ENCODE measurements at regions not wholly inside any gene's neighbourhood (a gene's known extent, or its start where the extent isn't known, plus 50 kb on each side); places are given as distances from the start of the nearest gene placed in this dataset.
"Not testable (repeated sequence)": the region's sequence is repeated elsewhere in the genome, so short reads cannot be mapped to it uniquely, and the experiment has no call there.

GRCh38 chr3:189375532-189375931 lies 203.8 kb downstream of the TPRG1 start:
- H3K4me1 ChIP-seq, result no peaks in the 10 kb centered on the region

GRCh38 chr3:189383630-189384029 lies 211.9 kb downstream of the TPRG1 start:
- H3K36me3 ChIP-seq, result no peaks in the 10 kb centered on the region
- H3K9me3 ChIP-seq, result peaks cover 0 to 3% of the 10 kb centered on the region in 2 donors
- no peaks in the 10 kb centered on the region for H3K27me3 ChIP-seq
- no peak overlapping the region for H3K27ac ChIP-seq
- H3K4me3 ChIP-seq, result no peak overlapping the region
- no peak for DNase-seq (ENCODE audit: low spot score in 2 of 2)
- TF ChIP-seq, protein P1, sequence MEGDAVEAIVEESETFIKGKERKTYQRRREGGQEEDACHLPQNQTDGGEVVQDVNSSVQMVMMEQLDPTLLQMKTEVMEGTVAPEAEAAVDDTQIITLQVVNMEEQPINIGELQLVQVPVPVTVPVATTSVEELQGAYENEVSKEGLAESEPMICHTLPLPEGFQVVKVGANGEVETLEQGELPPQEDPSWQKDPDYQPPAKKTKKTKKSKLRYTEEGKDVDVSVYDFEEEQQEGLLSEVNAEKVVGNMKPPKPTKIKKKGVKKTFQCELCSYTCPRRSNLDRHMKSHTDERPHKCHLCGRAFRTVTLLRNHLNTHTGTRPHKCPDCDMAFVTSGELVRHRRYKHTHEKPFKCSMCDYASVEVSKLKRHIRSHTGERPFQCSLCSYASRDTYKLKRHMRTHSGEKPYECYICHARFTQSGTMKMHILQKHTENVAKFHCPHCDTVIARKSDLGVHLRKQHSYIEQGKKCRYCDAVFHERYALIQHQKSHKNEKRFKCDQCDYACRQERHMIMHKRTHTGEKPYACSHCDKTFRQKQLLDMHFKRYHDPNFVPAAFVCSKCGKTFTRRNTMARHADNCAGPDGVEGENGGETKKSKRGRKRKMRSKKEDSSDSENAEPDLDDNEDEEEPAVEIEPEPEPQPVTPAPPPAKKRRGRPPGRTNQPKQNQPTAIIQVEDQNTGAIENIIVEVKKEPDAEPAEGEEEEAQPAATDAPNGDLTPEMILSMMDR (IDR thresholded peaks at IDR 0.05), result no peak
- intact Hi-C loops (cut with DNase I), result no loop called here
- no peaks in the 10 kb centered on the region for H3K4me1 ChIP-seq

More at GRCh38 chr3:189375532-189375931, 203.8 kb downstream of the TPRG1 start:
- no peak overlapping the region for H3K4me3 ChIP-seq
- intact Hi-C loops (cut with DNase I), result no loop called here
- H3K36me3 ChIP-seq, result no peaks in the 10 kb centered on the region
- peaks cover 0 to 5% of the 10 kb centered on the region in 2 donors for H3K9me3 ChIP-seq
- TF ChIP-seq, protein P1 (IDR thresholded peaks at IDR 0.05), result no peak
- H3K27ac ChIP-seq, result no peak overlapping the region
- H3K27me3 ChIP-seq, result no peaks in the 10 kb centered on the region
- no peak for DNase-seq (ENCODE audit: low spot score in 2 of 2)

DNA sequence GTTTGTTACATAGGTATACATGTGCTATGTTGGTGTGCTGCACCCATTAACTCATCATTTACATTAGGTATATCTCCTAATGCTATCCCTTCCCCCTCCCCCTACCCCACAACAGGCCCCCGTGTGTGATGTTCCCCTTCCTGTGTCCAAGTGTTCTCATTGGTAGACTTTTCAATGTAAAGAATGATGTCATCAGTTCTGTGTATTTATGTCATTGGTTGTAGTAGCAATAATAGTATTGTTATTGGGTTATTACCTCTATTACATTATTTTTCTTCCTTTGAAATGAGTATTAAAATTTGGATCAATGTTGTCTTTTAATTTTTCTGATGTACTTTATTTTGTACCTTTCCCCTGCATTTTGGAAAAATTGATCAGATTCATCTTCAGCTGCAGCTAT lies 214.1 kb downstream of the TPRG1 start:
- H3K4me3 ChIP-seq; H3K27ac ChIP-seq; DNase-seq (ENCODE audit: low spot score in 2 of 2); intact Hi-C loops (cut with DNase I); H3K9me3 ChIP-seq; H3K4me1 ChIP-seq; H3K27me3 ChIP-seq; H3K36me3 ChIP-seq: not testable (repeated sequence)

DNA sequence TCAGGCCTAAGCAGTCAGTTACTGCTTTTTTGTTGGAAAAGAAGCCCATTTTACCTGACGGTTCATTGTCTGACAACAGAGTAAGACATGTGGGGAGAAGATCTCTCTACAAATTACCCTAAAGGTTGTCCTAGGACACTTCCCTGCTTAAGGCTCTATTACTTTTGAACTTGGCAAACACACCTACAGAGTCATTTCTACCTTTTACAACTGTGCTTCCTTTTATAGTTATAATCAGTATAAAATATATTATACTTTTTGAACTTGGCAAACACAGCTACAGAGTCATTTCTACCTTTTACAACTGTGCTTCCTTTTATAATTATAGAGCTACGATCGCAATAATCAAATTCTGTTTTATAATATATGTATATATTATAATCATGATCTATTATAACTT lies 215.0 kb downstream of the TPRG1 start:
- no peaks in the 10 kb centered on the region for H3K4me1 ChIP-seq
- DNase-seq (ENCODE audit: low spot score in 2 of 2), result no peak
- H3K27ac ChIP-seq, result no peak overlapping the region
- intact Hi-C loops (cut with DNase I), result no loop called here
- no peaks in the 10 kb centered on the region for H3K36me3 ChIP-seq
- peaks cover 0 to 3% of the 10 kb centered on the region in 2 donors for H3K9me3 ChIP-seq
- no peak overlapping the region for H3K4me3 ChIP-seq
- TF ChIP-seq, protein P1 (IDR thresholded peaks at IDR 0.05), result no peak
- no peaks in the 10 kb centered on the region for H3K27me3 ChIP-seq

DNA sequence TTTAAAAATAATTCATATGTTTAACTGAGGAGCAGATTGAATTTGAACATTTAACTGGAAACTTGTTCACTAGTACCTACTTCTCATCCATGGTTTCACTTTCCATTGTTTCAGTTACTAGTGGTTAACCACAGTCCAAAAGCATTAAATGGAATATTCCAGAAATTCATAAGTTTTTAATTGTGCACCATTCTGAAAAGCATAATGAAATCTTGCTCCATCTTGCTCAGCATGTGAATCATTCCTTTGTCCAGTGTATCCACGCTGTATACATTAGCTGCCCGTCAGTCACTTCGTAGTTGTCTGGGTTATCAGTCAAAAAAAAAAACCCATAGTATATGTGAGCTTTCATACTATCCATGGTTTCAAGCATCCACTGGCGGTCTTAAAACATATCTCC lies 217.6 kb downstream of the TPRG1 start:
- no peaks in the 10 kb centered on the region for H3K9me3 ChIP-seq
- TF ChIP-seq, protein P1 (IDR thresholded peaks at IDR 0.05), result no peak
- intact Hi-C loops (cut with DNase I), result no loop called here
- H3K27ac ChIP-seq, result no peak overlapping the region
- H3K27me3 ChIP-seq, result no peaks in the 10 kb centered on the region
- H3K36me3 ChIP-seq, result no peaks in the 10 kb centered on the region
- H3K4me3 ChIP-seq, result no peak overlapping the region
- DNase-seq (ENCODE audit: low spot score in 2 of 2), result no peak
- H3K4me1 ChIP-seq, result no peaks in the 10 kb centered on the region

- no peaks in the 10 kb centered on the region for H3K27me3 ChIP-seq
- no peaks in the 10 kb centered on the region for H3K36me3 ChIP-seq
- TF ChIP-seq, protein P1 (IDR thresholded peaks at IDR 0.05), result no peak
- H3K4me3 ChIP-seq, result no peak overlapping the region
- H3K9me3 ChIP-seq, result no peaks in the 10 kb centered on the region
- no peak for DNase-seq (ENCODE audit: low spot score in 2 of 2)
- H3K27ac ChIP-seq, result no peak overlapping the region
- intact Hi-C loops (cut with DNase I), result no loop called here
- H3K4me1 ChIP-seq, result no peaks in the 10 kb centered on the region
Measured at GRCh38 chr3:189393598-189393997, 221.8 kb downstream of the TPRG1 start.
